H9 (cell line): ENCODE measurements at regions not wholly inside any gene's neighbourhood (a gene's known extent, or its start where the extent isn't known, plus 50 kb on each side); places are given as distances from the start of the nearest gene placed in this dataset.

Experiments used
- DNase-seq: peaks from one replicate; pipeline ENCODE4 v3.0.0-alpha.2; 2017
- H2AFZ ChIP-seq: one replicate; pipeline ENCODE4 v1.6.1; 2013; ENCODE audit warnings: mild to moderate bottlenecking, low read length, control low read depth, moderate library complexity
- H2AK5ac ChIP-seq: 2 replicates; pipeline ENCODE4 v1.6.1; 2013; ENCODE audit warnings: low read length, control low read depth, mixed read lengths; ENCODE audit not compliant: insufficient read length
- H2BK120ac ChIP-seq: one replicate; pipeline ENCODE4 v1.6.1; 2013; ENCODE audit warnings: low read depth, mild to moderate bottlenecking, low read length, control low read depth, inconsistent platforms; ENCODE audit not compliant: poor library complexity, severe bottlenecking
- H2BK12ac ChIP-seq: 2 replicates; pipeline ENCODE4 v1.6.1; 2013; ENCODE audit warnings: low read length, control low read depth, mixed read lengths, low read depth; ENCODE audit not compliant: insufficient read length
- H2BK15ac ChIP-seq: 2 replicates; pipeline ENCODE4 v1.6.1; 2013; ENCODE audit warnings: low read depth, low read length, control low read depth
- H2BK20ac ChIP-seq: one replicate; pipeline ENCODE4 v1.6.1; 2013; ENCODE audit warnings: low read depth, mild to moderate bottlenecking, low read length, control low read depth, inconsistent platforms; ENCODE audit not compliant: poor library complexity, severe bottlenecking
- H2BK5ac ChIP-seq: 2 replicates; pipeline ENCODE4 v1.6.1; 2013; ENCODE audit warnings: low read length, control low read depth, mixed read lengths; ENCODE audit not compliant: insufficient read length
- H3K14ac ChIP-seq: 2 replicates; pipeline ENCODE4 v1.6.1; 2013; ENCODE audit warnings: low read length, control low read depth; ENCODE audit not compliant: insufficient read depth
- H3K18ac ChIP-seq: 2 replicates; pipeline ENCODE4 v1.6.1; 2013; ENCODE audit warnings: low read depth, mild to moderate bottlenecking, mixed read lengths, low read length, control low read depth; ENCODE audit not compliant: insufficient read length
- H3K23ac ChIP-seq: 2 replicates; pipeline ENCODE4 v1.6.1; 2013; ENCODE audit warnings: low read length, control low read depth, mixed read lengths, low read depth; ENCODE audit not compliant: insufficient read length
- H3K23me2 ChIP-seq: 2 replicates; pipeline ENCODE4 v1.6.1; 2013; ENCODE audit warnings: low read depth, mild to moderate bottlenecking, mixed read lengths, low read length, control low read depth; ENCODE audit not compliant: insufficient read length, poor library complexity, severe bottlenecking
- H3K27ac ChIP-seq: 2 replicates; pipeline ENCODE4 v1.5.1; 2013; ENCODE audit warnings: low read length, control low read depth, mixed read lengths, low read depth; ENCODE audit not compliant: insufficient read length
- H3K27me3 ChIP-seq: 2 replicates; pipeline ENCODE4 v1.6.1; 2013; ENCODE audit warnings: low read length, control low read depth, inconsistent platforms; ENCODE audit not compliant: insufficient read depth
- H3K4ac ChIP-seq: 2 replicates; pipeline ENCODE4 v1.6.1; 2013; ENCODE audit warnings: low read depth, mild to moderate bottlenecking, control low read depth, inconsistent platforms, low read length, moderate library complexity
- H3K4me1 ChIP-seq: 2 replicates; pipeline ENCODE4 v1.6.1; 2013; ENCODE audit warnings: low read length, control low read depth, inconsistent platforms; ENCODE audit not compliant: insufficient read depth
- H3K4me2 ChIP-seq: 2 replicates; pipeline ENCODE4 v1.6.1; 2013; ENCODE audit warnings: low read length, control low read depth, mixed read lengths; ENCODE audit not compliant: insufficient read length, insufficient read depth
- H3K56ac ChIP-seq: 2 replicates; pipeline ENCODE4 v1.6.1; 2013; ENCODE audit warnings: low read depth, mild to moderate bottlenecking, mixed read lengths, low read length, control low read depth; ENCODE audit not compliant: insufficient read length
- H3K79me1 ChIP-seq: 2 replicates; pipeline ENCODE4 v1.6.1; 2013; ENCODE audit warnings: low read depth, mild to moderate bottlenecking, moderate library complexity, low read length, control low read depth, inconsistent platforms; ENCODE audit not compliant: insufficient read depth, poor library complexity, severe bottlenecking
- H3K79me2 ChIP-seq: 2 replicates; pipeline ENCODE4 v1.6.1; 2013; ENCODE audit warnings: low read length, control low read depth, inconsistent platforms; ENCODE audit not compliant: insufficient read depth
- H3K9ac ChIP-seq: 2 replicates; pipeline ENCODE4 v1.6.1; 2013; ENCODE audit warnings: low read length, control low read depth, mixed read lengths; ENCODE audit not compliant: insufficient read length; ENCODE audit errors: extremely low read depth
- H3K9me3 ChIP-seq: one replicate; pipeline ENCODE4 v1.6.1; 2013; ENCODE audit warnings: low read depth, low read length, inconsistent platforms; ENCODE audit not compliant: control insufficient read depth
- H3T11ph ChIP-seq: one replicate; pipeline ENCODE4 v1.6.1; 2013; ENCODE audit warnings: mild to moderate bottlenecking, low read length, control low read depth, inconsistent platforms
- H4K20me1 ChIP-seq: one replicate; pipeline ENCODE4 v1.6.1; 2013; ENCODE audit not compliant: control insufficient read depth, insufficient read length, insufficient read depth
- H4K5ac ChIP-seq: 2 replicates; pipeline ENCODE4 v1.6.1; 2013; ENCODE audit warnings: low read depth, mild to moderate bottlenecking, mixed read lengths, low read length, control low read depth; ENCODE audit not compliant: insufficient read length
- H4K8ac ChIP-seq: replicated peaks from 2 replicates; pipeline ENCODE4 v1.6.1; 2013; ENCODE audit warnings: low read length, control low read depth, mixed read lengths, low read depth; ENCODE audit not compliant: insufficient read length
- H4K91ac ChIP-seq: 2 replicates; pipeline ENCODE4 v1.6.1; 2013; ENCODE audit warnings: low read depth, mild to moderate bottlenecking, moderate library complexity, mixed read lengths, low read length, control low read depth; ENCODE audit not compliant: insufficient read length
- H3K27ac Mint-ChIP-seq, 3 experiments: 2 replicates in 2 of 3; 3 replicates in 1 of 3; pipeline ENCODE4 v1.8.0; 2020 to 2021; ENCODE audit warnings: mixed read lengths in 3 of 3, mild to moderate bottlenecking in 1 of 3, moderate library complexity in 1 of 3
- H3K27me3 Mint-ChIP-seq: 2 replicates; pipeline ENCODE4 v1.8.0; 2021; ENCODE audit warnings: low read depth, mild to moderate bottlenecking, moderate library complexity, mixed read lengths
- H3K36me3 Mint-ChIP-seq, 3 experiments: 2 replicates in 2 of 3; 3 replicates in 1 of 3; pipeline ENCODE4 v1.8.0; 2020 to 2021; ENCODE audit warnings: low read depth in 3 of 3, mixed read lengths in 3 of 3; ENCODE audit not compliant: insufficient read depth in 1 of 3
- H3K4me1 Mint-ChIP-seq, 2 experiments: 2 replicates each; pipeline ENCODE4 v1.8.0; 2020; ENCODE audit warnings: mixed read lengths in 2 of 2
- H3K4me3 Mint-ChIP-seq, 2 experiments: 2 replicates in 1 of 2; 3 replicates in 1 of 2; pipeline ENCODE4 v1.8.0; 2020 to 2021; ENCODE audit warnings: mild to moderate bottlenecking in 2 of 2, mixed read lengths in 2 of 2, moderate library complexity in 1 of 2
- H3K9me3 Mint-ChIP-seq, 2 experiments: 2 replicates in 1 of 2; 3 replicates in 1 of 2; pipeline ENCODE4 v1.8.0; 2020; ENCODE audit warnings: mild to moderate bottlenecking in 2 of 2, mixed read lengths in 2 of 2, moderate library complexity in 1 of 2
- WGBS: extraction: QIAGEN DNeasy Blood & Tissue Kit; methylation state at CpG from one replicate; pipeline ENCODE4 v1.1.7; 2013; ENCODE audit warnings: missing lambda C conversion rate, low lambda C conversion rate, mixed read lengths; ENCODE audit not compliant: insufficient read length; ENCODE audit errors: extremely low coverage; 5-methylcytosine and 5-hydroxymethylcytosine counted together
- TF ChIP-seq, protein P1 (sequence below): fragments of 200-600 bp; sonication (generic); conservative IDR thresholded peaks from 3 replicates; pipeline ENCODE4 v1.8.0; 2021; ENCODE audit warnings: antibody characterized with exemption, mild to moderate bottlenecking

DNA sequence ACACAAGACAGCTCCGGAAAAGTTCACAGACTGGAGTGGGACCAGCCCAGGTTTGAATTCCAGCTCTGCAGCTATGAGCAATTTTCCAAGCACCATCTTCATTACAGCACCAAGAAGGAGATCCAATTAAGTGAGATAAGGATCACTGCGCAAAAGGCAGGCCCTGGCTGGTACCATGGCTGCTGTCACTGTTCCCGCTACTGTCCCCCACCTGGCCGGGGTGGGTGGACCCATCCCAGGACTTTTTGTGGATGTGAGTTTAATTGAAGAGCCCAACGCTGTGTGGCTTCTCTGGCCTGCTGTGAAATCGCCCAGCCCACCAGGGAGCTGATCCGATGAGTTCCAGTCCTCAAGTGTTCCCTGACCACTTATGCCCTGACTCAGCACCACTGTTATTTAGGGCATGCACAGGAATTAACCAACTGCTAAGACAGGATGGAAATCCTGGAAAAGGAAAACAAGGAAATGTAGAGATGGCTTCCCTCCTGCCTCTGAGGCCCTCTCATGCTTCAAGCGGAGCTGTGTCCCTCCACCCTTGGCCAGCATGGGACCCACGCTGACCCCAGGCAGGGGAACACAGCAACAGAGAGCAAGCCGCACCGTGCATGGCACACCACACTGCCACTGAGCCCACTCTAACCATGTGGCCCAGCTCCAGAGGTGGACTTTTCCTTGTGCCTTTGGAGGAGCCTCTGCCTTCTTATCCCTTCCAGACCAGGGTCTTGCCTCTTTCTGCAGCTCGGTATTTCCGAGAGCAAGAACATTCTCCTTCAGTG, 150.0 kb upstream of the CST7 start:
- Histone ChIP-seq H3K9me3 (no peaks in the 10 kb centered on the region), H4K20me1 (no peaks in the 10 kb centered on the region), H2BK20ac (no peak overlapping the region), H3K23ac (no peak overlapping the region), H3K18ac (no peak overlapping the region), H3K4me1 (no peaks in the 10 kb centered on the region), H2BK12ac (no peak overlapping the region), H2BK15ac (no peak overlapping the region), H3K9ac (no peak overlapping the region), H3K4me2 (no peak overlapping the region), H2BK120ac (no peak overlapping the region), H2AK5ac (no peak overlapping the region), H4K5ac (no peak overlapping the region), H2BK5ac (no peak overlapping the region), H4K8ac (no peak overlapping the region), H3K23me2 (no peaks in the 10 kb centered on the region), H3K27ac (no peak overlapping the region), H3K14ac (no peak overlapping the region), H2AFZ (no peak overlapping the region), H3T11ph (no peak overlapping the region), H3K79me1 (no peaks in the 10 kb centered on the region), H3K79me2 (no peaks in the 10 kb centered on the region), H3K27me3 (no peaks in the 10 kb centered on the region), H3K56ac (no peak overlapping the region), H3K4ac (no peak overlapping the region), H4K91ac (no peak overlapping the region)
- Mint-ChIP-seq H3K27me3 (no peaks in the 10 kb centered on the region; the same call in 1 of the 2 replicates), H3K4me3 (no peak overlapping the region), H3K9me3 (no peaks in the 10 kb centered on the region), H3K4me1 (no peaks in the 10 kb centered on the region), H3K36me3 (no peaks in the 10 kb centered on the region; a peak in 1 of 7 replicates), H3K27ac (no peak overlapping the region)
- WGBS, result no CpG with 5 or more reads among the region's 13 CpGs
- TF ChIP-seq, protein P1, sequence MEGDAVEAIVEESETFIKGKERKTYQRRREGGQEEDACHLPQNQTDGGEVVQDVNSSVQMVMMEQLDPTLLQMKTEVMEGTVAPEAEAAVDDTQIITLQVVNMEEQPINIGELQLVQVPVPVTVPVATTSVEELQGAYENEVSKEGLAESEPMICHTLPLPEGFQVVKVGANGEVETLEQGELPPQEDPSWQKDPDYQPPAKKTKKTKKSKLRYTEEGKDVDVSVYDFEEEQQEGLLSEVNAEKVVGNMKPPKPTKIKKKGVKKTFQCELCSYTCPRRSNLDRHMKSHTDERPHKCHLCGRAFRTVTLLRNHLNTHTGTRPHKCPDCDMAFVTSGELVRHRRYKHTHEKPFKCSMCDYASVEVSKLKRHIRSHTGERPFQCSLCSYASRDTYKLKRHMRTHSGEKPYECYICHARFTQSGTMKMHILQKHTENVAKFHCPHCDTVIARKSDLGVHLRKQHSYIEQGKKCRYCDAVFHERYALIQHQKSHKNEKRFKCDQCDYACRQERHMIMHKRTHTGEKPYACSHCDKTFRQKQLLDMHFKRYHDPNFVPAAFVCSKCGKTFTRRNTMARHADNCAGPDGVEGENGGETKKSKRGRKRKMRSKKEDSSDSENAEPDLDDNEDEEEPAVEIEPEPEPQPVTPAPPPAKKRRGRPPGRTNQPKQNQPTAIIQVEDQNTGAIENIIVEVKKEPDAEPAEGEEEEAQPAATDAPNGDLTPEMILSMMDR, result no peak
- no peak for DNase-seq
